ENCODE measurements at regions not wholly inside any gene's neighbourhood (a gene's known extent, or its start where the extent isn't known, plus 50 kb on each side); places are given as distances from the start of the nearest gene placed in this dataset.

DNA sequence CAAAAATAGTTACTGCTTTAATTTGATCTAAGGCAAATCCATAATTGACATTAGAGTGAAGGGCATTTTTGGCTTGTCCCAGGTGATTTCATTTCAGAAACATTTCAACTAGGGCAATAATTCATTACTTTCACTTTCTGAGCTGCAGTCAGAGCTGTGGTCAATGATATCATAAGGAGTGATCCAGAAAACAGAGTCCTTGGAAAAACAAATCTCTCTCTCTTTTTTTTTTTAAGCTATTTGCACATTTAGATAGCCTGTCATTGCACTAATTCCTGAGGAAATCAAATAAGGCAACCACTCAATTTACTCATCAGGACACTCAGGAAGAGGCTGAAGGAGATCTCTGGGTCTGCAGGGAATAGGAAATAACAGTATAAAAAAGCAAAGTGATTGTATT is 269.5 kb upstream of the LRRC3B start:
- TF ChIP-seq, protein P1, sequence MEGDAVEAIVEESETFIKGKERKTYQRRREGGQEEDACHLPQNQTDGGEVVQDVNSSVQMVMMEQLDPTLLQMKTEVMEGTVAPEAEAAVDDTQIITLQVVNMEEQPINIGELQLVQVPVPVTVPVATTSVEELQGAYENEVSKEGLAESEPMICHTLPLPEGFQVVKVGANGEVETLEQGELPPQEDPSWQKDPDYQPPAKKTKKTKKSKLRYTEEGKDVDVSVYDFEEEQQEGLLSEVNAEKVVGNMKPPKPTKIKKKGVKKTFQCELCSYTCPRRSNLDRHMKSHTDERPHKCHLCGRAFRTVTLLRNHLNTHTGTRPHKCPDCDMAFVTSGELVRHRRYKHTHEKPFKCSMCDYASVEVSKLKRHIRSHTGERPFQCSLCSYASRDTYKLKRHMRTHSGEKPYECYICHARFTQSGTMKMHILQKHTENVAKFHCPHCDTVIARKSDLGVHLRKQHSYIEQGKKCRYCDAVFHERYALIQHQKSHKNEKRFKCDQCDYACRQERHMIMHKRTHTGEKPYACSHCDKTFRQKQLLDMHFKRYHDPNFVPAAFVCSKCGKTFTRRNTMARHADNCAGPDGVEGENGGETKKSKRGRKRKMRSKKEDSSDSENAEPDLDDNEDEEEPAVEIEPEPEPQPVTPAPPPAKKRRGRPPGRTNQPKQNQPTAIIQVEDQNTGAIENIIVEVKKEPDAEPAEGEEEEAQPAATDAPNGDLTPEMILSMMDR (conservative IDR thresholded peaks at IDR 0.05): no peak
- H3K27ac ChIP-seq: no peak overlapping the region

GRCh38 chr3:26358405-26358804 is 264.2 kb upstream of the LRRC3B start:
- no peak overlapping the region for H3K27ac ChIP-seq
- TF ChIP-seq, protein P1 (conservative IDR thresholded peaks at IDR 0.05): no peak

GRCh38 chr3:26365706-26366105 is 256.9 kb upstream of the LRRC3B start:
- H3K27ac ChIP-seq: no peak overlapping the region
- TF ChIP-seq, protein P1 (conservative IDR thresholded peaks at IDR 0.05): no peak

GRCh38 chr3:26368312-26368711 is 254.3 kb upstream of the LRRC3B start:
- TF ChIP-seq, protein P1 (conservative IDR thresholded peaks at IDR 0.05): no peak

GRCh38 chr3:26369133-26369532 is 253.4 kb upstream of the LRRC3B start:
- H3K27ac ChIP-seq: no peak overlapping the region
- TF ChIP-seq, protein P1 (conservative IDR thresholded peaks at IDR 0.05): no peak; the same call in 1 of the 2 replicates

More at GRCh38 chr3:26368312-26368711, 254.3 kb upstream of the LRRC3B start:
- H3K27ac ChIP-seq: no peak overlapping the region

DNA sequence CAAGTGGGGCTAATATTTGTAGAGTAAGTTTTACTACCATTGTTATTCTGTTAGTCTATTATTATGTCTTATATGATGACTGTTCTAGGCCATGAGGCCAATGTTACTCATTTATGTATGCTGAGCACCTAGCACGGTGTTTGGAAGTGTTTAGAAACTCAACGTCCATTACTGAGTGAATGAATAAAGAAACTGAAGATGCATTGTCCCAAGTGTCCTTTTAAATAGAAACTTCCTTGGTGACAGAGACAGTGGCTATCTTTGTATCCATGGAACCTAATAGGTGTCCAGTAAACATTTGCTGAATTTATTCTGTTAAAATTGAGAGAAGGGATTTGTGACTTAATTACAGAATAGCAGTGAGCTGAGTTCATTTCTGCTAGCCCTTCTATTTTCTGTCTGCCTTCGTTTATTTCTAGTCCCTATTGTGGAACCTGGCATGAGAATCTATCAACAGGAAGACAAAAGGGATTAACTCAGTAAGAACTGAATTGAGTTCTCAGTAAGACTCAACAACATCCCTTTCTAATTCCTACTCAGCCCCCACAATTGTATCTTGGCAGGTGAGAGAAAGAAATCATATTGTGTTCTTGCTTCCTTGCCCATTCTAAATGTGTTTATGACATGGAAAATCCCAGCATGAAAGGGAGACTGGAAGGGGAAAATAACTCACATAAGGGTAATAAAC is 246.6 kb upstream of the LRRC3B start:
- TF ChIP-seq, protein P1 (conservative IDR thresholded peaks at IDR 0.05): no peak
- no peak overlapping the region for H3K27ac ChIP-seq

DNA sequence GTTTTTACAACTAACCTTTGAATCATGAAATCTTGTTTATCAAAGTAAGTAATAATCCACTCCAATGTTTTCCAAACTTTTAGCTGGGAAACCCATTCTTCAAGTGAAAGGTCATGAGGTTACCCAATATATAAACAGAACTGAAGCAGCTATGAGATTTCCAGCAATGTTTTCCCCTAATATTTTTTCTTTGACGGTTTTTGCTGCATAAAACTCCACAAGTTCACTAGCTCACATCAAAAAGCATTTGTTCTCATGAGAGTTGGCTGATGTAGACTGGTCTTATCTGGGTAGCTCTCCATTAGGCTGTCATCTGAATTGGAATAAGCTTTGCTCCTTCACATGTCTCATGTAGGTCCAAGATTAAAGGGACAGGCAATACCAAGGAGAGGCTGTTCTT is 241.2 kb upstream of the LRRC3B start:
- TF ChIP-seq, protein P1 (conservative IDR thresholded peaks at IDR 0.05): no peak

More for the DNA sequence above, 241.2 kb upstream of the LRRC3B start:
- H3K27ac ChIP-seq: no peak overlapping the region

Measured in VCaP (cell line).